ENCODE measurements at regions not wholly inside any gene's neighbourhood (a gene's known extent, or its start where the extent isn't known, plus 50 kb on each side); places are given as distances from the start of the nearest gene placed in this dataset.

DNA sequence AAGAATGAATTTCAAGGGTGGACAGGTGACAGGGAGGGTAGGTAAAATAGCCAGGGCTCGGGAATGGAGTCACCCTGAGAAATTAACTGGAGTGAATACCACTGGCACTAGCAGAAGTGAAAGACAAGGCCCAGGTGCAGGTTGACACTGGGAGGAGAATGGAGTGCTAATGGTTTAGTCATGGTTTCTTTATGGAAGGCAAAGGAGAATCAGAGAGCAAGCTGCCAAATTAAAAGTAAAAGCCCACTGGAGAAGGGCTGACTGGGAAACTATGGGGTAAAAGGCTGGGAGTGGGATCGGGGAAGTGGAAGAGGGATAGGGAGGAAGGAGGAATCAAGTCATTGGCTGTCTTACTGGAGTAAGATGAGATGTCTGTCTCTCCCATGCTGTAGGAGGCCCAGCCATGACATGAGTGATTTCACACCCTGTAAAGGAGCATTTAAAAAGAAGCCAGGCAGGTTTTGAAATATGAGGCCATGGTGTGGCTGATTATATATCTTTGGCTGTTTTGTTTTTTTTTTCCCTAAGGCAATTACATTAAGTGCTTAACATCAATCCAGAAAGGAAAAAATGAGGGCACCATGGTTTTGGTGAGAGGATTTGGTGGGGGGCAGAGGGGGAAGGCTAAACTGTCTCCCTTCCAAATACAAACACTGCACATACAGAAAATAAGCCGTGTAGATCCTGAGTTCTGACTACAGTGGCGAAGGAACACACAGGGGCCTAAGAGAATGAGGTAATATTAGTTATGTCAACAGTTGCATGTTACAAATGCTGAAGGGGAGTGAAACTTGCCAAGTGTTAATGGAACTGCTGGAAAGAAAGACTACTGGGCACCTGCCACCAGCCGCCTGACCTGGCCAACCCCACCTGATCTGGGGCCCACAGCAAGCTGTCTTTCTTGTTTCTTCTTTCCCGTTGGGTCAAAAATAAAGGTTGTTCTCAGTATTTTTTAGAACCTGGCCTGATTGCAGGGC, 183.5 kb upstream of the TSC22D1 start (continued):
- TF ChIP-seq ZNF362 (tag by site-specific recombination; IDR thresholded peaks at IDR 0.05) (no peak), ZNF670 (tag by site-specific recombination; IDR thresholded peaks at IDR 0.05; ENCODE audit: low read depth) (no peak), ZBTB26 (tag by site-specific recombination; optimal IDR thresholded peaks at IDR 0.05) (no peak), ZNF112 (tag by site-specific recombination; IDR thresholded peaks at IDR 0.05) (no peak), ZNF571 (tag by site-specific recombination; IDR thresholded peaks at IDR 0.05) (no peak), ZNF768 (tag by site-specific recombination; IDR thresholded peaks at IDR 0.05) (no peak), ZNF600 (tag by site-specific recombination; IDR thresholded peaks at IDR 0.05) (peak; percentile 63; the same call in 1 of the 2 replicates), ZNF26 (tag by site-specific recombination; IDR thresholded peaks at IDR 0.05) (no peak), ZNF513 (tag by site-specific recombination; IDR thresholded peaks at IDR 0.05) (no peak), KLF7 (tag by site-specific recombination; IDR thresholded peaks at IDR 0.05; ENCODE audit: borderline replicate concordance) (no peak), GLIS2 (tag by site-specific recombination; IDR thresholded peaks at IDR 0.05) (no peak), ZNF341 (tag by site-specific recombination; IDR thresholded peaks at IDR 0.05; ENCODE audit: low read depth) (peak; percentile 27; the same call in 1 of the 2 replicates), ZNF658 (tag by site-specific recombination; IDR thresholded peaks at IDR 0.05) (no peak), ZNF132 (tag by site-specific recombination; IDR thresholded peaks at IDR 0.05; ENCODE audit: borderline replicate concordance) (no peak), ZNF518A (tag by site-specific recombination; conservative IDR thresholded peaks at IDR 0.05; ENCODE audit: low read depth) (no peak), GFI1B (tag by site-specific recombination; IDR thresholded peaks at IDR 0.05) (no peak), KLF8 (tag by site-specific recombination; IDR thresholded peaks at IDR 0.05) (no peak), EGR2 (tag by site-specific recombination; IDR thresholded peaks at IDR 0.05; ENCODE audit: low read depth) (no peak), ZNF280C (tag by site-specific recombination; IDR thresholded peaks at IDR 0.05) (no peak), ZNF311 (tag by site-specific recombination; IDR thresholded peaks at IDR 0.05; ENCODE audit: borderline replicate concordance) (no peak), SP7 (tag by site-specific recombination; IDR thresholded peaks at IDR 0.05) (peak; percentile 43; the same call in 1 of the 2 replicates), HOXA7 (CRISPR knock-in tag; IDR thresholded peaks at IDR 0.05; ENCODE audit: borderline replicate concordance) (no peak), ZNF366 (tag by site-specific recombination; conservative IDR thresholded peaks at IDR 0.05) (no peak; the same call in 1 of the 2 replicates)
- TF ChIP-seq, protein P1, sequence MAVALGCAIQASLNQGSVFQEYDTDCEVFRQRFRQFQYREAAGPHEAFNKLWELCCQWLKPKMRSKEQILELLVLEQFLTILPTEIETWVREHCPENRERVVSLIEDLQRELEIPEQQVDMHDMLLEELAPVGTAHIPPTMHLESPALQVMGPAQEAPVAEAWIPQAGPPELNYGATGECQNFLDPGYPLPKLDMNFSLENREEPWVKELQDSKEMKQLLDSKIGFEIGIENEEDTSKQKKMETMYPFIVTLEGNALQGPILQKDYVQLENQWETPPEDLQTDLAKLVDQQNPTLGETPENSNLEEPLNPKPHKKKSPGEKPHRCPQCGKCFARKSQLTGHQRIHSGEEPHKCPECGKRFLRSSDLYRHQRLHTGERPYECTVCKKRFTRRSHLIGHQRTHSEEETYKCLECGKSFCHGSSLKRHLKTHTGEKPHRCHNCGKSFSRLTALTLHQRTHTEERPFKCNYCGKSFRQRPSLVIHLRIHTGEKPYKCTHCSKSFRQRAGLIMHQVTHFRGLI (tag by site-specific recombination; IDR thresholded peaks at IDR 0.05) = 0 out of 2 replicates have a peak, but pooled peaks have one; percentile 16
